ENCODE measurements at regions not wholly inside any gene's neighbourhood (a gene's known extent, or its start where the extent isn't known, plus 50 kb on each side); places are given as distances from the start of the nearest gene placed in this dataset.

- TF ChIP-seq CTCF (CRISPR knock-in tag; IDR thresholded peaks at IDR 0.05), result no peak
- TF ChIP-seq KLF9 (CRISPR knock-in tag; IDR thresholded peaks at IDR 0.05; ENCODE audit: low read depth), result no peak
- no peak for TF ChIP-seq KAT7 (CRISPR knock-in tag; IDR thresholded peaks at IDR 0.05; ENCODE audit: borderline replicate concordance)
Observed at GRCh38 chr1:81712425-81712824, 88.3 kb upstream of the ADGRL2 start.

Data from HepG2 (cell line).